Esophagus squamous epithelium (tissue), 5 donors: ENCODE measurements at regions not wholly inside any gene's neighbourhood (a gene's known extent, or its start where the extent isn't known, plus 50 kb on each side); places are given as distances from the start of the nearest gene placed in this dataset.

Experiments
- DNase-seq: peaks from one replicate; lab custom pipeline; 2025; lab: John Stamatoyannopoulos, UW
- H3K27ac ChIP-seq, 4 donors: fragments of 200-600 bp; sonication (generic); one replicate each; pipeline ENCODE4 v1.5.1; 2016 to 2019; ENCODE audit warnings: mild to moderate bottlenecking in 1 of 4
- H3K27me3 ChIP-seq, 4 donors: fragments of 200-600 bp; sonication (generic); 1 replicate in 3 of 4; 2 replicates in 1 of 4; pipeline versions ENCODE4 v1.5.1 to v1.6.0; 2017 to 2021; ENCODE audit warnings: antibody characterized with exemption in 1 of 4
- H3K36me3 ChIP-seq, 3 donors: fragments of 200-600 bp; sonication (generic); one replicate each; pipeline ENCODE4 v1.5.1; 2016 to 2019
- H3K4me1 ChIP-seq, 3 donors: fragments of 200-600 bp; sonication (generic); one replicate each; pipeline ENCODE4 v1.5.1; 2017 to 2019
- H3K4me3 ChIP-seq, 4 donors: fragments of 200-600 bp; sonication (generic); 1 replicate in 3 of 4; 2 replicates in 1 of 4; pipeline ENCODE4 v1.5.1; 2016 to 2019; ENCODE audit warnings: mild to moderate bottlenecking in 2 of 4, moderate library complexity in 1 of 4
- H3K9me3 ChIP-seq, 3 donors: fragments of 200-600 bp; sonication (generic); one replicate each; pipeline ENCODE4 v1.5.1; 2016 to 2019
- POLR2A ChIP-seq, 4 donors: fragments of 450-650 bp; IDR thresholded peaks; one replicate each; pipeline ENCODE4 v1.6.1; 2017; ENCODE audit warnings: antibody characterized with exemption in 4 of 4, mild to moderate bottlenecking in 4 of 4, moderate library complexity in 3 of 4
- WGBS, 2 donors: methylation state at CpG; one replicate each; pipeline ENCODE4 v1.1.5; 2018; 5-methylcytosine and 5-hydroxymethylcytosine counted together
- intact Hi-C: fragments of 100-400 bp; cut with DNase I; formaldehyde crosslinking; loops from one replicate; pipeline ENCODE4 v1.15.0; 2022
- TF ChIP-seq, protein P1 (sequence below), 6 experiments: fragments of 450-650 bp in 4 of 6; fragments of 200-600 bp in 2 of 6; sonication (generic) in 2 of 6; IDR thresholded peaks; one replicate each; pipeline ENCODE4 v1.5.1; 2016 to 2019; ENCODE audit warnings: antibody characterized with exemption in 6 of 6, mild to moderate bottlenecking in 4 of 6, moderate library complexity in 4 of 6
- donor health status: DM: yes; HTN: yes; CAD: no.

GRCh38 chr17:43326490-43327275, 72.1 kb upstream of the ARL4D start:
- Histone ChIP-seq H3K4me1 (peaks cover 0 to 8% (median 0%) of the 10 kb centered on the region in 3 donors), H3K9me3 (no peaks in the 10 kb centered on the region), H3K27ac (no peak overlapping the region), H3K4me3 (no peak overlapping the region), H3K36me3 (no peaks in the 10 kb centered on the region), H3K27me3 (peaks cover 0 to 3% (median 0%) of the 10 kb centered on the region in 4 donors)
- TF ChIP-seq, protein P1, sequence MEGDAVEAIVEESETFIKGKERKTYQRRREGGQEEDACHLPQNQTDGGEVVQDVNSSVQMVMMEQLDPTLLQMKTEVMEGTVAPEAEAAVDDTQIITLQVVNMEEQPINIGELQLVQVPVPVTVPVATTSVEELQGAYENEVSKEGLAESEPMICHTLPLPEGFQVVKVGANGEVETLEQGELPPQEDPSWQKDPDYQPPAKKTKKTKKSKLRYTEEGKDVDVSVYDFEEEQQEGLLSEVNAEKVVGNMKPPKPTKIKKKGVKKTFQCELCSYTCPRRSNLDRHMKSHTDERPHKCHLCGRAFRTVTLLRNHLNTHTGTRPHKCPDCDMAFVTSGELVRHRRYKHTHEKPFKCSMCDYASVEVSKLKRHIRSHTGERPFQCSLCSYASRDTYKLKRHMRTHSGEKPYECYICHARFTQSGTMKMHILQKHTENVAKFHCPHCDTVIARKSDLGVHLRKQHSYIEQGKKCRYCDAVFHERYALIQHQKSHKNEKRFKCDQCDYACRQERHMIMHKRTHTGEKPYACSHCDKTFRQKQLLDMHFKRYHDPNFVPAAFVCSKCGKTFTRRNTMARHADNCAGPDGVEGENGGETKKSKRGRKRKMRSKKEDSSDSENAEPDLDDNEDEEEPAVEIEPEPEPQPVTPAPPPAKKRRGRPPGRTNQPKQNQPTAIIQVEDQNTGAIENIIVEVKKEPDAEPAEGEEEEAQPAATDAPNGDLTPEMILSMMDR (IDR thresholded peaks at IDR 0.05): no peak
- no peak for TF ChIP-seq POLR2A (IDR thresholded peaks at IDR 0.05)
- no peak for DNase-seq
- intact Hi-C loops: no loop called here
- 69 to 74% methylated on average over 7 of the region's 7 CpGs for WGBS, 2 donors

- Histone ChIP-seq H3K27ac (no peak overlapping the region), H3K4me1 (peaks cover 0 to 8% (median 0%) of the 10 kb centered on the region in 3 donors), H3K4me3 (no peak overlapping the region), H3K27me3 (peaks cover 0 to 3% (median 0%) of the 10 kb centered on the region in 4 donors), H3K9me3 (no peaks in the 10 kb centered on the region), H3K36me3 (no peaks in the 10 kb centered on the region)
- TF ChIP-seq, protein P1 (IDR thresholded peaks at IDR 0.05): peak in 1 of 6 experiments; percentile 8
- TF ChIP-seq POLR2A (IDR thresholded peaks at IDR 0.05): no peak
- intact Hi-C loops: no loop called here
- 81 to 86% methylated on average over 16 to 22 of the region's 22 CpGs for WGBS, 2 donors
- DNase-seq: no peak
These were observed 74.4 kb upstream of the ARL4D start for GRCh38 chr17:43324205-43324893.

GRCh38 chr17:43319293-43320124, 79.3 kb upstream of the ARL4D start:
- no peak for DNase-seq
- intact Hi-C loops: no loop called here

GRCh38 chr17:43316522-43317142, 82.2 kb upstream of the ARL4D start:
- Histone ChIP-seq H3K4me3 (no peak overlapping the region), H3K9me3 (no peaks in the 10 kb centered on the region), H3K36me3 (no peaks in the 10 kb centered on the region), H3K27me3 (no peaks in the 10 kb centered on the region), H3K4me1 (no peaks in the 10 kb centered on the region), H3K27ac (peak overlapping the region in 1 of 4 donors; percentile 37)
- 62 to 67% methylated on average over 18 to 19 of the region's 19 CpGs for WGBS, 2 donors
- intact Hi-C loops: no loop called here
- TF ChIP-seq, protein P1 (IDR thresholded peaks at IDR 0.05): no peak
- no peak for TF ChIP-seq POLR2A (IDR thresholded peaks at IDR 0.05)
- DNase-seq: no peak

More at GRCh38 chr17:43319293-43320124, 79.3 kb upstream of the ARL4D start:
- no peaks in the 10 kb centered on the region for H3K9me3 ChIP-seq
- TF ChIP-seq POLR2A (IDR thresholded peaks at IDR 0.05): no peak
- TF ChIP-seq, protein P1 (IDR thresholded peaks at IDR 0.05): no peak
- no peaks in the 10 kb centered on the region for H3K4me1 ChIP-seq
- no peak overlapping the region for H3K27ac ChIP-seq
- 100% methylated on average over 3 of the region's 4 CpGs for WGBS, 2 donors
- no peak overlapping the region for H3K4me3 ChIP-seq
- no peaks in the 10 kb centered on the region for H3K36me3 ChIP-seq
- no peaks in the 10 kb centered on the region for H3K27me3 ChIP-seq
